Choroid plexus epithelial cell (primary cell): ENCODE measurements at regions not wholly inside any gene's neighbourhood (a gene's known extent, or its start where the extent isn't known, plus 50 kb on each side); places are given as distances from the start of the nearest gene placed in this dataset.
A peak's percentile ranks its signal among the peaks of the same experiment; 100 is the strongest.

Experiments used
- DNase-seq: peaks from one replicate; pipeline ENCODE4 v3.0.0-alpha.2; 2010; ENCODE audit warnings: low read depth
- H3K4me3 ChIP-seq: 2 replicates; pipeline ENCODE4 v1.5.1; 2011; ENCODE audit warnings: low read depth, mild to moderate bottlenecking, control low read depth, low read length, moderate library complexity
- CTCF ChIP-seq: conservative IDR thresholded peaks from 2 replicates; pipeline ENCODE4 v1.5.1; 2011; ENCODE audit warnings: low read depth, mild to moderate bottlenecking, control low read depth, inconsistent platforms, low read length, moderate library complexity

- TF ChIP-seq CTCF: no peak
- DNase-seq: no peak
Measured at GRCh38 chr1:163257763-163258162, 55.0 kb upstream of the RGS5 start.

GRCh38 chr1:163258181-163258580, 55.5 kb upstream of the RGS5 start:
- H3K4me3 ChIP-seq: no peak overlapping the region
- peak; percentile 35 for DNase-seq
- TF ChIP-seq CTCF: no peak

More at GRCh38 chr1:163257763-163258162, 55.0 kb upstream of the RGS5 start:
- H3K4me3 ChIP-seq: no peak overlapping the region

GRCh38 chr1:163263818-163264655, 57.7 kb upstream of the NUF2 start:
- TF ChIP-seq CTCF: no peak
- no peak overlapping the region for H3K4me3 ChIP-seq
- no peak for DNase-seq

DNA sequence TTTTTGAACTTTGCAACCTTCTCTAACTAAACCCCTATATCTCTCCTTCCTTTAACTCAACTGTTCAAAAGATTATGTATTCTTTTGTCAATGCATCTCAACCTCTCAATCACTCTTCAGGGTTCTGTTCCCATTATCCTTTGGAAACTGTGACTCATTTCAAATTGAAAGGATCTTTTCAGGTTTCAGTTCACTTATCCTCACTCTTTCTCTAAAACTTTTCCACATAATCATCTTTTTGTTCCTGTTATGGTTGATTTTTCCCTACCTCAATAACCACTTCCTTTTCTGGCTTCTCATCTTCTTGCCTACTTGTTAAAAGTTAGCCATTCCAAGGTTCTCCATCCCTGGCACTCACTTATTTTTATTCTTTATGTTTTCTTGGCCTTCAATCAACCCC, 56.2 kb upstream of the NUF2 start:
- no peak for DNase-seq
- no peak for TF ChIP-seq CTCF
- no peak overlapping the region for H3K4me3 ChIP-seq

DNA sequence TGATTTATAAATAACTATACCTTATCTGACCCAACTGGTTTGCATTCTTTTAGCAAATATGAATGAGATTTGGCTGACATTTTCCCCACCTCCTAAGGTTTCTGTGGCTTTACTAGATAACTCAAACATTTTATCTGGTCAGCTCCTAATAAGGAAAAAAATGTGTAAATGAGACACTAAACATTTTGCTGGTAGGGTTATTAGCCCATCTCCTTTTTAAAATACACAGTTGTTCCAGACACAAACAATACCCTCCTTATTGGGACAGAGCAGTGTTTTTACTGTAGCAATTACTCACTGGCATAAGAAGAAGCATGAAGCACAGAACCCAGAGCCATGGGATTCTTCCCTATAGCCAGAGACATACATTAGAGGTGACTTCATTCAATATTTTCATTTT, 53.8 kb upstream of the NUF2 start:
- TF ChIP-seq CTCF: no peak
- no peak for DNase-seq
- no peak overlapping the region for H3K4me3 ChIP-seq

GRCh38 chr1:163271535-163271934, 50.2 kb upstream of the NUF2 start:
- no peak for DNase-seq
- no peak for TF ChIP-seq CTCF

More at GRCh38 chr1:163271535-163271934, 50.2 kb upstream of the NUF2 start:
- no peak overlapping the region for H3K4me3 ChIP-seq
